ENCODE measurements at regions not wholly inside any gene's neighbourhood (a gene's known extent, or its start where the extent isn't known, plus 50 kb on each side); places are given as distances from the start of the nearest gene placed in this dataset.
A peak's percentile ranks its signal among the peaks of the same experiment; 100 is the strongest.

DNA sequence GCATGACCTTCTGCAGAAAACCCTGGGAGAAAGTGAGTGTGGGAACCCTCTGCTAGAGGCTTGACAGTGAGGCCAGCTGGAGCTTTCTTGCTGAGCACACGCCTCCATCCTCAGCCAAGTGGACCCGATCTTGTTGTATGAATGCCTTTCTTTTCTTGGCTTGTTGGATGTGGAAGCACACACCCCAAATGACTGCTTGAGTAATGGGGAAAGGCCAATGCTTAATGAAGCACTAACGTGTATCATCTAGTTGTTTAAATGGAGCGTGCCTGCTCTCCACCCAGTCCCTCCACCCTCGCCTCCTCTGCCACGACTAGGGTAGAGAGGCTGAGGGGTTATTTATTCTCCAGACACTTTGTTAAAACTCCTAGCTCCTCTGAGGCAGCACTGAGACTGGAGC, 54.3 kb upstream of the IKBKE start:
- peak in 1 of 4 donors; percentile 27 for ATAC-seq
- intact Hi-C loops (cut with DNase I), result no loop called here
- FAIRE-seq, result no peak
- whole genome bisulfite sequencing, 2 donors, result 64 to 75% methylated on average over 6 of the region's 6 CpGs
- no peak overlapping the region for H3K4me3 ChIP-seq
- no peaks in the 10 kb centered on the region for H3K36me3 ChIP-seq
- no peak overlapping the region for H3K27ac ChIP-seq
- H3K27me3 ChIP-seq, result no peaks in the 10 kb centered on the region
- TF ChIP-seq, protein P1, sequence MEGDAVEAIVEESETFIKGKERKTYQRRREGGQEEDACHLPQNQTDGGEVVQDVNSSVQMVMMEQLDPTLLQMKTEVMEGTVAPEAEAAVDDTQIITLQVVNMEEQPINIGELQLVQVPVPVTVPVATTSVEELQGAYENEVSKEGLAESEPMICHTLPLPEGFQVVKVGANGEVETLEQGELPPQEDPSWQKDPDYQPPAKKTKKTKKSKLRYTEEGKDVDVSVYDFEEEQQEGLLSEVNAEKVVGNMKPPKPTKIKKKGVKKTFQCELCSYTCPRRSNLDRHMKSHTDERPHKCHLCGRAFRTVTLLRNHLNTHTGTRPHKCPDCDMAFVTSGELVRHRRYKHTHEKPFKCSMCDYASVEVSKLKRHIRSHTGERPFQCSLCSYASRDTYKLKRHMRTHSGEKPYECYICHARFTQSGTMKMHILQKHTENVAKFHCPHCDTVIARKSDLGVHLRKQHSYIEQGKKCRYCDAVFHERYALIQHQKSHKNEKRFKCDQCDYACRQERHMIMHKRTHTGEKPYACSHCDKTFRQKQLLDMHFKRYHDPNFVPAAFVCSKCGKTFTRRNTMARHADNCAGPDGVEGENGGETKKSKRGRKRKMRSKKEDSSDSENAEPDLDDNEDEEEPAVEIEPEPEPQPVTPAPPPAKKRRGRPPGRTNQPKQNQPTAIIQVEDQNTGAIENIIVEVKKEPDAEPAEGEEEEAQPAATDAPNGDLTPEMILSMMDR (IDR thresholded peaks at IDR 0.05), result no peak
- no peak for DNase-seq
- H3K4me1 ChIP-seq, result no peaks in the 10 kb centered on the region
- H3K9me3 ChIP-seq, result no peaks in the 10 kb centered on the region

- H3K4me3 ChIP-seq, result no peak overlapping the region
- H3K27me3 ChIP-seq, result no peaks in the 10 kb centered on the region
- no peaks in the 10 kb centered on the region for H3K4me1 ChIP-seq
- ATAC-seq, result no peak
- FAIRE-seq, result no peak
- WGBS, 2 donors, result 92 to 97% methylated on average over 7 of the region's 7 CpGs
- no peak overlapping the region for H3K27ac ChIP-seq
- no peaks in the 10 kb centered on the region for H3K9me3 ChIP-seq
- H3K36me3 ChIP-seq, result no peaks in the 10 kb centered on the region
- intact Hi-C loops (cut with DNase I), result no loop called here
- TF ChIP-seq, protein P1 (IDR thresholded peaks at IDR 0.05), result no peak
- DNase-seq, result no peak
Measured at GRCh38 chr1:206417774-206418614, 52.3 kb upstream of the IKBKE start.

GRCh38 chr1:206419250-206419649, 51.0 kb upstream of the IKBKE start:
- Histone ChIP-seq H3K27ac (no peak overlapping the region), H3K4me1 (no peaks in the 10 kb centered on the region), H3K9me3 (no peaks in the 10 kb centered on the region), H3K36me3 (no peaks in the 10 kb centered on the region), H3K27me3 (no peaks in the 10 kb centered on the region), H3K4me3 (no peak overlapping the region)
- intact Hi-C loops (cut with DNase I), result no loop called here
- FAIRE-seq (no peak), ATAC-seq (no peak), DNase-seq (no peak)
- TF ChIP-seq, protein P1 (IDR thresholded peaks at IDR 0.05), result no peak
- 73 to 90% methylated on average over 2 of the region's 2 CpGs for WGBS, 2 donors

DNA sequence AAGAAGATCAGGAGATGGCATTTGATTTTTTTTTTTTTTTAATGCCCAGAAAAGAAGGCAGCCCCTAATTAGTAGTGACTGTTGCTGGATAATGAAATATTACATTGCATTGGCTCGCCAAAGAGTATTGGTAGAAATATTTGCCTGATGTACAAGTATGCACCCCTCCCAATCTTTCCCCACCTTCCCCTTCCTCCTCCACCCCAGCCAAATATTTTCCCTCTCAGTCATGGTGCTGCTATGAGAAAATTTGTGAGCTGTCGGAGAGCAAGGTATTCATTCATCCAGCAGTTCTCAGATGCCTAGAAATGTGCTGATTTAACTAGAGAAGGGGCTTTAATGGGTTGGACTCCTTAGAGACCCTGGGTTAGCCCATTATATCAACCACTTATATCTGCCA, 50.5 kb upstream of the IKBKE start:
- 83 to 95% methylated on average over 2 of the region's 2 CpGs for WGBS, 2 donors
- Histone ChIP-seq H3K9me3 (no peaks in the 10 kb centered on the region), H3K36me3 (no peaks in the 10 kb centered on the region), H3K4me1 (no peaks in the 10 kb centered on the region), H3K27me3 (no peaks in the 10 kb centered on the region), H3K4me3 (no peak overlapping the region), H3K27ac (no peak overlapping the region)
- no peak for FAIRE-seq
- TF ChIP-seq, protein P1 (IDR thresholded peaks at IDR 0.05), result no peak
- no peak for DNase-seq
- ATAC-seq, result no peak
- intact Hi-C loops (cut with DNase I), result no loop called here

DNA sequence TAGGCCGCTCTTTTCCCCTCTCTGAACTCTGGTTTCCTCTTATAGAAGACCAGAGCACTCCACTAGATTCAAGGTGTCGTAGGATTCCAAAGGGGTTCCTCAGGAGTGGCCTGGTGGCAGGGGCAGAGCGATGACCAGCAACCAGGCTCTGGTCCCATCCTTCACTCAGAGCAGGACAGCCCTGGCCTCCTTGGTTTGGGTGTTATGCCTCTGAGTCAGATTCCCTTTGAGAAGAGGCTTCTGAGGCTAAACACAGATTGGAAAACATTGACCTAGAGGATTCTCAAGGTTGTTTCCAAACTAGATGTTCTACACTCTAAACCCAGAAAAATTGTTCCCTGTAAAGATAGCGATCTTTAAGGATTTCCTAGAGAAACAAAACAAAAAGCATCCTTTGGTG, 49.8 kb upstream of the IKBKE start:
- TF ChIP-seq, protein P1 (IDR thresholded peaks at IDR 0.05), result no peak
- Histone ChIP-seq H3K36me3 (no peaks in the 10 kb centered on the region), H3K4me1 (no peaks in the 10 kb centered on the region), H3K9me3 (no peaks in the 10 kb centered on the region), H3K27ac (no peak overlapping the region), H3K4me3 (no peak overlapping the region), H3K27me3 (no peaks in the 10 kb centered on the region)
- intact Hi-C loops (cut with DNase I), result no loop called here
- no peak for DNase-seq
- WGBS, 2 donors, result 89 to 91% methylated on average over 4 of the region's 4 CpGs
- no peak for FAIRE-seq
- no peak for ATAC-seq
